ENCODE measurements at regions not wholly inside any gene's neighbourhood (a gene's known extent, or its start where the extent isn't known, plus 50 kb on each side); places are given as distances from the start of the nearest gene placed in this dataset.

DNA sequence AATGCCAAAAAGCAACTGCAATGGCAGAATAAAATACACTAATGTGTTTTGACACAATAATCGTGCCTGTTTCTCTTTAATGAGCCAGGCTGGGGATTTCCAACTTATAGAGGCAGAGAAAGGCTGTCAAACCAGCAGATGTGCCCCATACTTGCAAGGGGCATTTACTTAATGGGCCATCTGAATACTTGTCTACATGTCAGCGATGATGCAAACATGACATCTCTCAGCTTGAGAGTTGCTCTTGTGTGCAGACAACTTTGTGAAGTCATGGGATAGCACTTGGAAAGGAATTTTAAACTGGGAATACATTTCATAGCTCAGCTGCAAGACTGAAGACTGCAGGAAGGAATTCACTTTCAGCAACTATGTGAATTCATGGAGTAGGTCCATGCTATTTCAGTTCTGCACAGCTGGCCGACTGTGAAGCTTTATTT is 127.4 kb upstream of the ADAMTS9 start:
- Mint-ChIP-seq H3K9me3 (no peaks in the 10 kb centered on the region), H3K4me3 (no peak overlapping the region), H3K27me3 (ENCODE audit: low read depth) (no peaks in the 10 kb centered on the region), H3K36me3 (ENCODE audit: low read depth) (no peaks in the 10 kb centered on the region), H3K27ac (peak overlapping the region; percentile 61 to 89 (median 75)), H3K4me1 (peaks cover 52% of the 10 kb centered on the region)
- TF ChIP-seq, protein P1, sequence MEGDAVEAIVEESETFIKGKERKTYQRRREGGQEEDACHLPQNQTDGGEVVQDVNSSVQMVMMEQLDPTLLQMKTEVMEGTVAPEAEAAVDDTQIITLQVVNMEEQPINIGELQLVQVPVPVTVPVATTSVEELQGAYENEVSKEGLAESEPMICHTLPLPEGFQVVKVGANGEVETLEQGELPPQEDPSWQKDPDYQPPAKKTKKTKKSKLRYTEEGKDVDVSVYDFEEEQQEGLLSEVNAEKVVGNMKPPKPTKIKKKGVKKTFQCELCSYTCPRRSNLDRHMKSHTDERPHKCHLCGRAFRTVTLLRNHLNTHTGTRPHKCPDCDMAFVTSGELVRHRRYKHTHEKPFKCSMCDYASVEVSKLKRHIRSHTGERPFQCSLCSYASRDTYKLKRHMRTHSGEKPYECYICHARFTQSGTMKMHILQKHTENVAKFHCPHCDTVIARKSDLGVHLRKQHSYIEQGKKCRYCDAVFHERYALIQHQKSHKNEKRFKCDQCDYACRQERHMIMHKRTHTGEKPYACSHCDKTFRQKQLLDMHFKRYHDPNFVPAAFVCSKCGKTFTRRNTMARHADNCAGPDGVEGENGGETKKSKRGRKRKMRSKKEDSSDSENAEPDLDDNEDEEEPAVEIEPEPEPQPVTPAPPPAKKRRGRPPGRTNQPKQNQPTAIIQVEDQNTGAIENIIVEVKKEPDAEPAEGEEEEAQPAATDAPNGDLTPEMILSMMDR (IDR thresholded peaks at IDR 0.05; ENCODE audit: unreplicated experiment in 3 of 3), result no peak

DNA sequence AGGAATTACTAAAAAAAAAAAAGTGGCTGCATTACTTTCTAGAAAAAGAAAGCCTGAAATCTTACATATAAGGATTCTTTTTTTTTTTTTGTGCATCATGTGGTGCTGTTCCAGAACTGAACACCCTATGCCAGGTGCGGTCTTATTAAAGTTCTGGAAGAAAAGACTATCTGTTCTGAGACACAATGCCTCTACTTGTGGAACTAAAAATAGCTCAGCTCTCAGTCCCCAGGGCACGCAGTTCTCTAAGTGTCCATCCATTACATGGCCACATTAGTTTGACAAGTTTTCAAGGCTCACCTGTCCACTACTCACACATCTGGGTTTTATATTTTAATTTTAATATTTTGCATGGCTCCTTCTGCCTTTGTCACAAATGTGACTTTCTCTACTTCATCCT is 126.6 kb upstream of the ADAMTS9 start:
- TF ChIP-seq, protein P1 (IDR thresholded peaks at IDR 0.05; ENCODE audit: unreplicated experiment in 3 of 3), result no peak
- no peaks in the 10 kb centered on the region for H3K27me3 Mint-ChIP-seq (ENCODE audit: low read depth)
- H3K27ac Mint-ChIP-seq, result peak overlapping the region in 2 of 3 experiments; percentile 61 to 75
- H3K4me3 Mint-ChIP-seq, result no peak overlapping the region
- peaks cover 54% of the 10 kb centered on the region for H3K4me1 Mint-ChIP-seq
- no peaks in the 10 kb centered on the region for H3K9me3 Mint-ChIP-seq
- no peaks in the 10 kb centered on the region for H3K36me3 Mint-ChIP-seq (ENCODE audit: low read depth)

DNA sequence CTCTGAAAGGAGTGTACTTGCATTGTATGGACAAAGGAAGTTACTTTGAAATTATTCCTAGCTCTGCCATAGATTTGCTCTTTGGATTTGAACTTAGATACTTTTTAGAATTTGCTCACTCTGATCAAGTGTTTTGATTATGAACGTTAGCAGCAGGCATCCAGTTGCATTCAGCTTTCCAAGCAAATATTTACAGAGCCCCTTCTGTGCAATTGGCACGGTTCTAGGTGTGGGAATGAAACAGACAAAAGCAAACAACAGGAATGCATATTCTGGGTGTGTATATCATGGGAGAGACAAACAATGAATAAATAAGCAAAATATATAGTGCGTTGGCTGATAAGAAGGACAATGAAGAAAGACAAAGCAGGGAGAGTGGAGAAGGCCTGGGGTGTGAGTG is 125.5 kb upstream of the ADAMTS9 start:
- Mint-ChIP-seq H3K9me3 (no peaks in the 10 kb centered on the region), H3K4me3 (no peak overlapping the region), H3K4me1 (peaks cover 62% of the 10 kb centered on the region), H3K27ac (peak overlapping the region; percentile 6 to 52 (median 28)), H3K27me3 (ENCODE audit: low read depth) (no peaks in the 10 kb centered on the region), H3K36me3 (ENCODE audit: low read depth) (no peaks in the 10 kb centered on the region)
- TF ChIP-seq, protein P1 (IDR thresholded peaks at IDR 0.05; ENCODE audit: unreplicated experiment in 3 of 3), result no peak

DNA sequence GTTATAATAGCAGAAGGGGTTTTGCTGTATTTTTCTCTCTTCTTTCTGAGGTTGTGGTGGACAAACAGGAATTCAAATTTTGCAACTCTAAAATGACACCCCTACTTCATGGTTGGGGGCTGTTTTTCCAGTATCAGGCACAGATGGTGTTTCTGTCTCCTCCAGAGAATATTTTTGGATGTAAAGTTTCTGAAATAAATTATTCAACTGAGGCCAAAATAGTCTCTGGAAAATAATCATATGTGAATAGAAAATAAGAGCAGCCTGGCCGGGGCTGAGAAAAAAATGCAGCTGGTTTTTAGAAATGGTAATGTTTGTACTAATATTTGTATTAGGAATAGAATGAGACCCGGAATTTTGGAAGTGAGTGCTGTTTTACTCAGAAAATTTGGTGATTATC is 121.3 kb upstream of the ADAMTS9 start:
- H3K9me3 Mint-ChIP-seq, result no peaks in the 10 kb centered on the region
- H3K36me3 Mint-ChIP-seq (ENCODE audit: low read depth), result no peaks in the 10 kb centered on the region
- H3K27ac Mint-ChIP-seq, result peak overlapping the region; percentile 5 to 33 (median 30)
- H3K4me3 Mint-ChIP-seq, result no peak overlapping the region
- H3K4me1 Mint-ChIP-seq, result peaks cover 36% of the 10 kb centered on the region
- no peaks in the 10 kb centered on the region for H3K27me3 Mint-ChIP-seq (ENCODE audit: low read depth)
- TF ChIP-seq, protein P1 (IDR thresholded peaks at IDR 0.05; ENCODE audit: unreplicated experiment in 3 of 3), result no peak

DNA sequence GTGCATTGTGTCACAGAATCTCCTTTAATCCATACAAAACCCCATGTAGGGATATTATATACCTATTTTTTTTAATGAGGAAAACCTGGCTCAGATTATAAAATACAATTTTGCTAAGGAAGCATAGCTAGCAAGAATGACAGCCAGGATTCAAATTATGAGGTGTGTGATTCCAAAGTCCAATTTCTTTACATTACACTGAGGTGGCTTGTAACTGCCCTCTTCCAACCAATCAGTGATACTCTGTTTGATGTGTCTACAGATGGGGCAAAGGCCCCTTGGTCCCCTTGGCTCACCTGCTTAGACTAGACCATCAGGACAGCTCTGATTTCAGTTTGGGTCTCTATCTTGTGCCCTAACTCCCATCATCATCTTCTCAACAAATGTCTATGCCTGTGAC is 120.3 kb upstream of the ADAMTS9 start:
- H3K36me3 Mint-ChIP-seq (ENCODE audit: low read depth), result no peaks in the 10 kb centered on the region
- TF ChIP-seq, protein P1 (IDR thresholded peaks at IDR 0.05; ENCODE audit: unreplicated experiment in 3 of 3), result no peak
- peak overlapping the region in 2 of 3 experiments; percentile 30 to 57 for H3K27ac Mint-ChIP-seq

More for the DNA sequence above, 120.3 kb upstream of the ADAMTS9 start:
- peaks cover 26% of the 10 kb centered on the region for H3K4me1 Mint-ChIP-seq
- H3K27me3 Mint-ChIP-seq (ENCODE audit: low read depth), result no peaks in the 10 kb centered on the region
- no peaks in the 10 kb centered on the region for H3K9me3 Mint-ChIP-seq
- no peak overlapping the region for H3K4me3 Mint-ChIP-seq

All from nephron (organoid).